ENCODE measurements at regions not wholly inside any gene's neighbourhood (a gene's known extent, or its start where the extent isn't known, plus 50 kb on each side); places are given as distances from the start of the nearest gene placed in this dataset.

DNA sequence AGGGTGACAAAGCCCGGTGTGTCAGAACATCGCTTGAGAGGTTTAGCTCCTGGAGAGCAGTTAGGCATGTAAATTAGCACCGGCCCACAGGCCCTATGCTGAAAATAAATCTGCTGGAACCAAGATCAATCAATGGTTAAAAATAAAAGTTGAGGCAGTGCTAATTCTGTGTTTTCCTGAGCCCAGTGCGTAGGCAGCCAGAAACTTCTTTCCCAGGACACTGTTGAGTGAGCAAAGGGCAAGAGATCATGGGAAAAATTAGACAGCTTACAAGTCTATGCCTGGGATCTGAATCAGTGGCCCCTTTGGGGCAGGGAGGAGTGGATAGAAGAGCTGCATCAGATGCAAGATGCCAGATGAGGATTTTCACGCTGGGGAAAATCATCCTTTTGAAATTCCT is 539.2 kb downstream of the BUD13 start:
- no peak for DNase-seq

DNA sequence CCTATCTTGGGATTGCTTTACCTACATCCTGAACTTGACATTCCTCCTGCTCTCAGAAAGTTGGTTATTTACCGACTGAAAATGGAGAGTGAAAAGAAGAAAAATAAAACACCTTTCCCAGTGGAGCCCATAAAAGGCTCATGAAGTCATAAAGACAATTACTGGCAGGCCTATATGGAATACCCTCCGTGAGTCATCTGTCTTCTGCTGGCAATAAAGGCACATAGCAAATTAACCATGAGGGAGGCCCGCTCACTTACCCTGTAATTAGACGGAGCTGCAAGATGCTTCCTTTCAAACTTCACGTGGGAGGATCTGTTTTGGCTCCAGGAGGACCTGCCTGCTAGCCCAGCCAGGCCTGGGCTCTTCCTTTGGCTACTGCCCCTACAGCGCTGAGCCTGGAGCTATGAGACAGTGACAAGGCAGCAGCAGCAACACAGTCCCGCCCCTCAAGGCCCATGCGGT is 540.4 kb downstream of the BUD13 start:
- no peak for DNase-seq

DNA sequence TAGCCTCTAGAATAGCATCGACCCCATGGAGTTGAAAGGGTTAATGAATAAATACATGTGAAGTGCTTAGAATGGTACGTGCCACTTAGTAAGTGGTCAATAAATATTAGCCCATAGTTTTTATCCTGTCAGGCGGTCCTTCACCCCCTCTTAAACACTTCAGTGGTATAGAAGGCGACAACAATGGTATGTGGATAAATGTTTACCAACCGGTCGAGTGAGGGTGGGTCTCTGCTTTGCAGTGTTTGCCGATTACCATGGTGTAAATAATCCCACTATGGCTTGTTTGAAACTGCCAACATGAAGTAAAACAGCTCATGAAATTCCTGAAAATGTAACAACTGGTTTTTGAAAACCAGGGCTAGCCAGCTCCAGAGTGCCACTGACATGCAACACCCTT is 541.2 kb downstream of the BUD13 start:
- no peak for DNase-seq

DNA sequence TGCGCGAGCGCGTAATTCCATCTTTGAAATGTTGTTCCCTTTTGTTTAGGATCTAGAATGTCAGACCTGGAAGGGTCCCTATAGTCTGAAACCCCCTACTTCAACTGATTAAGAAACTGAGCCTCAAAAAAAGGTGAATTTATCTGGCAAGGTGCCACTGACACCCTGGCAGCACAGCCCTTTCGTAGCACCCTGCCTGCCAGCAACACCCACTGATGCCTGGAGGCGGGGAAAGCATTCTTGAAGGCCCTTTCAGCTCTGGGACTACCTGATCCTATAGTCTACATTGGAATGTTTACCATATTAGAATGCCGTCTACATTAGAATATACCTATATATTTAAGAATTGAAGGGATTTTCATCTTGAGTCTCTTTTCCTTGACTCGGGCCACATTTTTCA is 542.3 kb downstream of the BUD13 start:
- DNase-seq, result no peak

DNA sequence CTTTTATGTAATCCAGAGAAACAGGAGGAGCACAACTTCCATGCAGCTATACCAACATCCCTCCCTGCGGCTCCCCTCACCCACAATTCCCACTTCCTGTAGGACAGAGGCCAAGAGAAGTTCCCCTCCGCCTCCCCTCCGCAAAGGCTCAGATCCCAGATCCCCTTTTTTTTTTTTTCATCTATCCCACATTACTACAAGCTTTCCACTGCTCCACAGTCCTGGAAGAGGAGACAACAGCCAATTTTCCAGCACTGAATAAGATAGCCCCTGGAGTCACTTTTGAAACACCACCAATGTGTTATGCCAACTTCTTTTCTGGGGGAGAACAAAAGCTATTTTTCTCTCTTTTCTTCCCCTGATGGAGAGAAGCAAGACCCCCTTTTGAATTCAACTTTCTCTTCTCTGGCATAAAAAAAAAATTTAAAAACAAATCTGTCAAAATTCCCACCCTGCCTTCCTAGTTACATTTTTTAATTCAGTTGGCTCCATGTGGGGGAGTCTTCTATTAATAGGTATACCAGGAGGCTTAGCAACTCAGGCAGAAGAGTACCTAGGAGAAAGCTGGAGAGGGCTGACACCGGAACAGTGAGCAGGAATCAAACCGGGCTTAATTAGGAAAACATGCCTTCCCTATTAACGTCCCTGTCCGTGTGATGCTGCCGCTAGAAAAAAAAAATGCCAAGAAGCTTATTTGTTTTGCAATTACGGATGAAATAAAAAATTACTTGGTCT is 543.4 kb downstream of the BUD13 start:
- no peak for DNase-seq

DNA sequence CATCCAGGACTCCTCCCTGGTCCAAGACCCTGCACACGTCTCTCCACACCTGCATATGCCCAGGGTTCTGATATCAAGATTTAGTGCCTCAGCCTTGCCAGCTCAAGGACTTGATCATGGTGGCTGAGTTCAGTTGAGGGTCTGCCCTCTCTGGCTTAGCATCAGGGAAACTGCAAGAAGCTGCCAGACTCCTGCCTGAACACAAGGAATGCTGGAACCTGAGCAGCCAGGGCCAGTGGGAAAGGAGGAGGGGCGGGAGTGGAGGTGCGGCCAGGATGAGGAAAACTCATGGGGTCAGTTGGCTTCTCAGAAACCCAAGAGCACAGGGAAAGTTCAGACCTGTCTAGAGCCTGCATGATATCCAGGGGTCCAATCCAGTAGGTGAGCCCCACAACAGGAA is 546.1 kb downstream of the BUD13 start:
- DNase-seq, result no peak

DNA sequence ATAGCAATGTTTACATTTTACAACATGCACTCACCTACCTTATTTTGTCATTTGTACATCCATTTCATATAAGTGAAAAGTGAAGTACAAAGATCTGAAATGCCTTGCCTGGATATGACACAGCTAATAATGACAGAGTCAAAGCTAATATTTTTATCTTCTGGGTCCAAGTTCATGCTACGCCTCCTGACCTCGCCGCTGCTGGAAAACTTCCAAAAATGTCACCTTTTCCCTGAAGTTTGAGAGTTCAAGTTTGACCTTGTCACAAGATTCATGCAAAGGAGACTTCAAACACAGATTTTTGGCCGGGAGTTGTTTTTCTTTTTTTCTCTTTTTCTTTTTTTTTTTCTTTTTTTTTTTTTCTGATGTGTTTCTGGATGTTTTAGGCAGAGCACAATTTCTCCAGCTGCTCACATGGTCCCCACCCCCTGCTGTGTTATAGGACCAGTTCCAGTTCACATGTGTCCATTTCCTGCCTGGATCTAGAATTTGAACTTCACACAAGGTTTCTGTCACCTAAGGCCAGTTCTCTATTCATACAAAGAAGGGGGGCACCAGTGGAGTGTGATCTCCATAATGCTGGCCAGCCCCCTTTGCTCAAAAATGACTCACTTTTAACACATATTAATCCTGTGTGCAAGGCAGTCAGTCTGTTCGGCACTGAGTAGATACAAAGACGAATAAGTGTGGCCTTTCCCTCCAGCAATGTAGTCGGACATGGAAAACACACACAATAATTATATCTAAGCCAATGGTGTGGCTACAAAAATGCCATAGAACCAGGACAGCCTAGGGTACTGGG is 546.8 kb downstream of the BUD13 start:
- DNase-seq, result no peak

DNA sequence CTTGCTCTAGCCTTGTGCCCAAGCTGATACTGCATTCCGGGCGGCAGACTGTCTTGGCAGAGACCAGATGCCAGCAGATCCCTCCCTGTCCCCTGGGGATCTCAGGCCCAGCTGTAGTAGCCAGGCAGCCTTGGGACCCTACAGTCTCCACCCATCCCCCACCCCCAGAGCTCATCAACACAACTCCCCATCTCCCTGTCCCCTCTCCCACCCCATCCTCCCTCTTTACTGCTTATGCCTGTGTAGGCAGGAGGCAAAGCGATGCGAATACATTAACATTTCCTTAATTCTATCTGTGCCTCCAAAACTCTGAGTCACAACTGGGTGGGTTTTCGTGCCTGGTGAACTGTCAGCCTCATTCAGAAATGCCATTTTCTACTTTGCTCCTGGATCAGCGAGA is 547.6 kb downstream of the BUD13 start:
- DNase-seq, result no peak

DNA sequence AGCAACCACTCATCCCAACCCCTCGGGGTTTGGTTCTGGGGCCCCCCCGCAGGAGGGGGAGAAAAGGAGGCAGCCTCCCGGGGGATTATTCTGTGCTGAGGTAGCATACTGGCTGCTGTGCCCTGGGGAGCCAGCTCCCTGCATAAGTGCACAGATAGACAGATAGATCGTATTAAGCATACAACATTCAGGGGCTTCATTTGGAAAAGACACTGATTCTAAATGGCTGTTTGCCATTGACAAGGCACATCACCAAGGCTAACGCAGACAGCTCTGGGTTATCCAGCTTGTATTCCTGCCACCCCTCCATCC is 547.9 kb downstream of the BUD13 start:
- no peak for DNase-seq

DNA sequence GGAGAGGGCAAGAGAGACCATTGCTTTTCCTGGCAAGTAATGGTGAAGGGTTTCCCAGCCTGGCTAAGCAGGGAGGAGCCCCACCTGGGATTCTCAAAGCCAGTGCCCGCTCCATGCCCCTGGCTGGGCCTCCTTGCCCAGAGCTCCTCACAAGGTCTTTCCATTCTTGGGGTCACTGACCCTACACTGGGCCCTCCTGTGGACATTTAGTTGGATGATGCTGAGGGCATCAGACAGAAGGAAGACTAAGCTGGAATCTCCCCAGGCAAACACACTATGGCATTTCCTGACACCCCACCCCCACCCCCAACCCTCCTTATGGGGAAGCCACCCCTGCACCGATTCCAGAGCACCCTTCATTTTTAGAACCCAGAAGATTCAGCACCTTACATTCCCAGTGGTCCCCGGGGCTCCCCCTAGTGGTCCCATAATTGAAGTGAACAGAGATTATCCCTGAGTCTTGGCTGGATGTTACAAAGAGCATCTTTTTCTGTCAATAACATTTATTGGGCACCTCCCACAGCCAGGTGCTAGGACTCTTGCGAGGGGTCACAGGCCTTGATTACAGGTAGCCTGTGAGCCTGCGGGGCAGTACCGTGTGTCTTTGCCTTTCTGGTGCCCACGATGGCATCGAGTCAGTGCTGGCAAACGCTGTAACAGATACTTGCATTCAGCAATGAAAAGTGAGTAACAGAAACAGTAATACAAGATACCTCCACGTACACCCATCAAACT is 548.5 kb downstream of the BUD13 start:
- peak; percentile 6 to 17 for DNase-seq

DNA sequence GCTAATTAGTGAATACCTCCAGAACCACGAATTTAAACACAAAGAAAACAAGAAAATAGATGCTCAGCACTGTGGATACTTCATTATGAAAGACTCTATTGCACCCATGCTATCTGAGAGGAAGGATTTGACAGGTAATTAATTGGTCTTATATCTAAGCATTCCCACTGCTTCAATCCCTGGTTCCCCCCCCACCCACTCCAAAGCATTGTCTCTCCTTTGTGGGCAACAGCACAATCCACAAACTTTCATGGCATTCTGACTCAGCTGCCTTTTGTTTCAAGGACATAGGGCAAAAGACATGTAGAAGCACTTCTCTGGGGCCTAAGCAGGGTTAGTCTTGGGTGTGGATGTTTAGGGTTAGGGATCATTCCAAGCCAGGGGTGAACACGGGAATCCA is 551.4 kb downstream of the BUD13 start:
- no peak for DNase-seq

DNA sequence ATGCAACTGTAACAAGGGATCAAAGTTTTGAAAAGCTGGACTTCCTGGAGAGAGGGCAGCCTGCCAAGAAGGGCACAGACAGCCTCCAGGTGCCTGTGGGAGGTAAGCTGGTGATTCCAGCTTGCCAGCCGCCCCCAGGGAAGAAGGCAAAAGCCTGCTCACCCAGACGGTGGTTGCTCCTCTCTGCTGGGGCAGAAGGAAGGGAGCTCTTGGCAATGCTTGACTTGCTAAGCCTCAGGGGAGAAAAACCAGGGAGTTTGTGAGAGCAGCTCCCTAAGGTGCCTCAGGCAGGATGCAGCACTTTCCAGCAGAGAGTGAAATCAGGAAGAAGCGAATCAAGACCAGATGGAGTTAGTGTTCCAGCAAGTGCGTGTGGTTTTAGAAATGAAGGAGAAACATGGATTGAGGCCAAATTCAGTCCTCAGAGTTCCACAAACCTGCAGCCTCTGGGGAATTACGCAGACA is 553.6 kb downstream of the BUD13 start:
- no peak for DNase-seq

DNA sequence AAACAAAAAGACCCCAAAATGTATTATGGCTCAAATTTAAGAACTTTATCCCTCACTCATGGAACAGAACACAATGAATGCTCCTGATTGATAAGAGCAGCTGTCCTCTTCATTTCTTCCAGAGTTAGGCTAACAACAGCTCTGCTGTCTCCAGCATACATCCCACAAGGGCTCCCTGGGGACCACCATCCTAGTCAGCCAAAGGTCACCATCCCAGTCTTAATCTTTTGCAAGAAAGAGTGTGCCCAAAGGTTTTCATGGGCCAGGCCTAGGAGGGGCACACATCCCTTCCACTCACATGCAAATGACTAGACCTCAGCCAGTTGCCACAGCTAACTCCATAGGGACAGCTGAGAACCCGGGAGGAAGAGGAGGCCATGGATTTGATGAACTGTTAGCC is 555.3 kb downstream of the BUD13 start:
- no peak for DNase-seq

DNA sequence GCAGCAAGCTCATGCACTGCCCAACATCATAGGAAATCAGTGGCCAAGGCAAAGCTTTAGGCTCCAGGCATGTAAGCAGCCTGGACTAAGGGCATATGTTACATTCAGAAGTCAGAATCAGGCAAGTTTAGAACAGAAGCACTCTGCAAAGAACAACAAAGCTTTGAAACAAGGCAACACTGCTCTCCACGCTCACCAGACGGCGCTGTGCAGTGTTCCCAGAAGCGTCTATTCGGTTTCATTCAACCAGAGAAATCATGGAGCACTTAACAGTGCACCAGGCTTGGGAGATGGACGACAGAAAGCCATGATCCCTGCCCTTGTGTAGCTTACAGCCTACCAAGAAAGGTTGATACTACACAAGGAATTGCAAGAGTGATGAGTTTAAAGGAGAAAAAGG is 555.8 kb downstream of the BUD13 start:
- DNase-seq, result peak in 1 of 2 experiments; percentile 2

DNA sequence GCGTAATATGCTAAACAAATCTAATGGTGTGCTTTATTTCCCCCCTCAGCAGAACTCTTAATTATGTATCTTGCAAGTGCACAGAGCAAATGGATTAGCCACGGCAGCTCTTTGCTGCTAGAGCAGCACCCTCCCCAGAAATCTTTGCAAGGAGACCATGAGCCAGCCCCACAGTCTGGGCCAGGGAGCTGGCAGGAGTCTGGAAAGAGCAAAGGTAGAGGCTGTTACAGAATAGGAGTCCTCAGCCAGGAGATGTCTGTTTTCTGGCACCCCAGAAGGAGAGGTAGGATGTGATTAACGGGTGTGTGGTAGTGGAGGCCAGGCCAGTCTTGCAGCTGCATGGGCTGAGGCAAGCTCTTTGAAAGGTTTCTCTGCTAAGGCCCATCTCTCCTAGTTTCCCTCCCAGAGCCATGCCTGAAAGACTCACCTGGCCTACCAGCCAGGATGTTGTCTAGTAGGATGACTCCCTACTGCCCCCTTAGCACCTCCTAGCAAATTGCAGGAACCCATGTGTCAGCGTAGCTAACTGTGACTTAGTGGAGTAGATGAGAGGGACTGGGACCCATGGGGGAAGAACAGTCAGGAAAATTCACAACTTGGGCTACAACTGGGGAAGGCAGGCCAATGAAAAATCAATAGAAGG is 557.2 kb downstream of the BUD13 start:
- no peak for DNase-seq

DNA sequence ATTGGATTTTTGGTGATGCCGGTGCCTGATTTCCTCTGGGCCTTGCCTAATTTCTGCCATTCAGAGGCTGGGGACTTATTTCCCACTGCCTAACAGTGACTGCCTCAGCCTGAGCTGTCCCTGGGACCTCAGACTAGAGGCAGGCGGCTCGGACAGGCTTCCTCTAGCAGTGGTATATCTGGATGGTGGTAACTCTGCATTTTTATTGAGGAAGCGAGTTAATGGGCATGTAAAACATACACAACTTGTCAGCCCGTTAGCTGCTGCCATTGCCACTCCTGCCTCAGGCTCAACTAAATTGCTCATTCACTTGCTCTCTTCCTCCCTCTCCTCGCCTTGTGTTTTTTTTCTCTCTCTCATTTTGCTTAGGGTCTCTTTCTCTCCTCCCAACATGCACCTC is 561.6 kb downstream of the BUD13 start:
- DNase-seq, result no peak

DNA sequence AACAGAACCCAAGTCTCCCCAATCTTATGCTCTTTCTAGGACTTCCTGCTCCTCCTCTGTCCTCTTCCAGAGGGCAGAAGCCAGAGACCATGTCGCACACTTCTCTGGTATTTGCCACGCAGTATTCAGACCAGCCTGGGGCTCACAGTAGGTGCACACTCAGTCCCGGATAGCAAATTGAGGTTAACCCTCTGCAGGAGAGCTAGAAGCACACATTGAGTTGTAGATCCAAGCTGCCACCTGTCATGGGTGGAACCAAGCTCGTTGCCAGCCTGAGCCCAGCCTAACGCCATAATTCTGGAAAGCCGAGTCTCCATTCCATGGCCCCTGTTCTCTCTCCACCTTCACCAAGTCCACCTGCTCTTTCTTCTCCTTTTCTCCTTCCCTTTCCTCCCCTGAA is 562.1 kb downstream of the BUD13 start:
- no peak for DNase-seq

DNA sequence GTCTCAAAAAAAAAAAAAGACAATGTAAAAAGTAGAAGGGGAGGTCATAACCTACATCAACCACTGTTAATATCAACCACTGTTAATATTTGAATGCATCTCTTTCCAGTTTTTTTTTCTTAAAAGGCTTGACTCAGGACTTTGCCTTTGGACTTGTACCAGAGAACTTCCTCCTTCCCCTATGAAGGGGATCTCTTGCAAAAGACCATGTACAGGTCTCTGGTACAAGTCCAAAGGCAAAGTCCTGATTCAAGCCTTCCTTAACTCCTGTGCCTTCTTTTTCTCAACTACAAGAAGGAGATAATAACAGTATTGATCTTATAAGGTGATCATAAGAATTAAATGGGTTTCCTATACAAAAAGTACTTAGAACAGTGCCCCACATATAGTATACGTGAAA is 563.5 kb downstream of the BUD13 start:
- no peak for DNase-seq

DNA sequence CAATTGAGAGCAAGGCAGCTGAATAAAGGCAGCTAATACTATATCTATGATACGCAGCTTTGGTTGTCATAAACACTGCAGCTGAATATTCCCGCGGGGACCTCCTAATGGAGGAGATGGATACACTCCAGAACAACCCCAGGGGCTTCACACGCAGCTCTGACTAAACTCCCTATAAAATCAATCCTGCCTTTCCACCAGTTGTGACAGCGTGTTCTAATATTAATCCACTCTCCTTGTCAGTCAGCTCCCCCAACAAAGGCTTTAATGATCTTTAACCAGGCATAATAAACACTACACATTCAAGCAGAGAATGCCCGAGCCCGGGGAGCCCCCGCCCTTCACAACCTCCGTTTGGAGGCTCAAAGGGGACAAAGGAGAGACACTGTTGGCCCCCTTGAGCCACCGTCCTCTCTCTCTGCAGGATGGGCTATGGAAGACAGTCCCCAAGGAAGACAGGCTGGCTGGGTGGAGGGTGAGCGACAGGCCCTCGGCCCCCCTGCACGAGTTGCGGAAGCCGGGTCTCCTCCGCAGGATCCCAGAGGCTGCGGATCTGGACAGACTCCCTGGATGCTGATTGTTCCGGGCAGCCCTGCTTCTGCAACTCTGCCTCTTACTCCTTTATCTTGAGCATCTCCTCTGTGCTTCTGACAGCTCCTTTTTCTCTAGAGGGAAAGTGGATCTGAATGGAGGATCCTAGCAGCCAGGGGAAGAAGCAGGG is 565.2 kb downstream of the BUD13 start:
- DNase-seq, result no peak

DNA sequence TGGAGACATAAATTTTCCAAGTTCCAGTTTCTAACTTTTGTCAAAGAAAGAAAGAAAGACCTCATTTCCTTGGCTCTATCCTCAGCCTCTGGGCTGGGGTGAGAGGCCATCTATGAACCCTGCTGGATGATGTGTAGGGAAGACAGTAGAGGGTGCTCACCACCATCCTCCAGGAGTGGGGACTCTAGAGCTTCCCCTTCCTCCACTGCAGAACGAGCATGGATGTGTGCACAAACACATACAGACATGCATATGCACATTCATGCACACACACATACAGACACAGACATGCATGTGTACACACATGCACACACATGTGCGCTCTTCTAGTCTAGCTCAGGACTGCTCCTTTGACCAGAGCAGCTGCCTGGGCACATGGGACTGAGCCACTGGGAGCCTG is 565.8 kb downstream of the BUD13 start:
- no peak for DNase-seq

DNA sequence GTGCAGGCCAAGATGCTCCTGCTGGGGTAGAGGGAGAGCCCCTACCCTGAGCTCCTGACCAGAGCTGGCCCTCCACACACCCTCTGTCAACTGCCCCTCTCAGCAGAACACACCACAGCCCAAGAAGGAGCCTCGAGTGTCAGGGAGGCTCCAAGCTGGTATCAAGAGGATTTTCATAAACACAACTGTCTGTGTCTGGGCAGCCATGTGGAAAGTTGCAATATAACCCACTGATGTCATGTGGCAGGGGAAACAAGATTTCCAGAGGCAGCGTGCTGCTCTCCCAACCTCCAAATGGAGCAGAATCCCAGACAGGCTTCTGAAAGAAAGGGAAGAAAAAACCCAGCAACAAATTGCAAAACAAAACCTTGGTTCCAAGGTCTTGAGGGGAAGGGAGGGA is 569.9 kb downstream of the BUD13 start:
- DNase-seq, result no peak

DNA sequence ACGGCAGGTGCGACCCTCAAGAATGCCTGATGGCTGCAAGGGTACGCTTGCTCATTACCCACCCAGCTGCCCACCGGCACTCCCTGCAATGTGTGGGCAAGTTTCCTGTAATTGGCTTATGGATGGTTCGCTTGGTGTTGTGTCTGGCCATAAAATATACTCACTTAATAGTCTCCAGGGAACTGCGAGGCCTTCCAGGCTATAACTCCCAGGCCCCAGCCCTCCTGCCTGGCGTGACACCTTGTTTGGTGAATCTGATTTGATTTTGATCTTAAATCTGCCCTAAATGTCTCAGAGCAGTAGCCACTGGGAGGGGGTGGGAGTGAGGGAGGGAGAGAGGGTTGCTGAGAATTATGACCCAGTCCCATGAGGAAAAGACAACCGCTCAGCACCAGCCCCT is 572.2 kb downstream of the BUD13 start:
- DNase-seq, result no peak

DNA sequence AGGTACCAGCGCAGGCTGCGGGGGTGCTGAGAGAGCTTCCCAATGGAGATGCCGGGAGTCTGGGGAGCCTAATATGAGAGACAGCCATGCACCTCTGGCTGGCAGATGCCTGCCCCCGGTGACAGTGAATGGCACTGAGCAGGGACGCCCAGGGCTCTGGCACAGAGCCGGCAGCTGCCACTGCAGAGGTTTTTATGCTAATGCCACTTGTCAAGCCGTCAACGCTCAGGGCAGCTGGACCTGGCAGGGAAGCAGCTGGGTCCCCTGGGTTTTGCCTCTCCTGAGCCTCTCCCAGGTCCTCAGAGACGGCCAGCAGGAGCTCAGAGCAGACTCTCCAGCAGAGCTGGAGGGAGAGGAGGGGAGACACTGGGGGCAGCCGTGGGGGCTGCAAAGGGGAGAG is 573.6 kb downstream of the BUD13 start:
- no peak for DNase-seq

All from AML-193 (cell line).